ENCODE measurements at regions not wholly inside any gene's neighbourhood (a gene's known extent, or its start where the extent isn't known, plus 50 kb on each side); places are given as distances from the start of the nearest gene placed in this dataset.

- no peak overlapping the region for H3K27ac ChIP-seq (ENCODE audit: low read depth, low read length)
- no peaks in the 10 kb centered on the region for H3F3A ChIP-seq (ENCODE audit: control insufficient read depth, insufficient read depth)
- no peaks in the 10 kb centered on the region for H4K20me1 ChIP-seq (ENCODE audit: control insufficient read depth, insufficient read depth, low read depth, low read length)
- TF ChIP-seq EZH2phosphoT487 (IDR thresholded peaks at IDR 0.05; ENCODE audit: borderline replicate concordance, low read length) (no peak), CTCF (IDR thresholded peaks at IDR 0.05; ENCODE audit: low read depth, low read length, poor library complexity, severe bottlenecking) (no peak)
- no peak overlapping the region for H3K4me3 ChIP-seq (ENCODE audit: low read length)
- H3K9me2 ChIP-seq (replicated peaks; ENCODE audit: control insufficient read depth, low read length), result no peaks in the 10 kb centered on the region
- H3K4me2 ChIP-seq (ENCODE audit: low read length), result no peak overlapping the region
- no peaks in the 10 kb centered on the region for H3K79me2 ChIP-seq (ENCODE audit: control insufficient read depth, low read length)
- no peaks in the 10 kb centered on the region for H3K36me3 ChIP-seq (ENCODE audit: control insufficient read depth, low read length)
- no peaks in the 10 kb centered on the region for H3K27me3 ChIP-seq (ENCODE audit: control insufficient read depth, low read length)
- H3K9me3 ChIP-seq (ENCODE audit: control insufficient read depth, insufficient read depth, low read length), result no peaks in the 10 kb centered on the region
- no peaks in the 10 kb centered on the region for H3K4me1 ChIP-seq (ENCODE audit: control insufficient read depth, low read length)
Measured at GRCh38 chr14:89641495-89642175, 224.6 kb upstream of the FOXN3 start.

GRCh38 chr14:89640141-89640540 lies 223.1 kb upstream of the FOXN3 start:
- Histone ChIP-seq H3K27ac (ENCODE audit: low read depth, low read length) (no peak overlapping the region), H3K9me2 (replicated peaks; ENCODE audit: control insufficient read depth, low read length) (no peaks in the 10 kb centered on the region), H3K4me3 (ENCODE audit: low read length) (no peak overlapping the region), H3K27me3 (ENCODE audit: control insufficient read depth, low read length) (no peaks in the 10 kb centered on the region), H3K36me3 (ENCODE audit: control insufficient read depth, low read length) (no peaks in the 10 kb centered on the region), H3K4me1 (ENCODE audit: control insufficient read depth, low read length) (no peaks in the 10 kb centered on the region), H3K9me3 (ENCODE audit: control insufficient read depth, insufficient read depth, low read length) (no peaks in the 10 kb centered on the region), H3K79me2 (ENCODE audit: control insufficient read depth, low read length) (no peaks in the 10 kb centered on the region), H3K4me2 (ENCODE audit: low read length) (no peak overlapping the region), H4K20me1 (ENCODE audit: control insufficient read depth, insufficient read depth, low read depth, low read length) (no peaks in the 10 kb centered on the region), H3F3A (ENCODE audit: control insufficient read depth, insufficient read depth) (no peaks in the 10 kb centered on the region)
- TF ChIP-seq CTCF (IDR thresholded peaks at IDR 0.05; ENCODE audit: low read depth, low read length, poor library complexity, severe bottlenecking), result no peak
- no peak for TF ChIP-seq EZH2phosphoT487 (IDR thresholded peaks at IDR 0.05; ENCODE audit: borderline replicate concordance, low read length)

GRCh38 chr14:89639687-89640086 lies 222.7 kb upstream of the FOXN3 start:
- Histone ChIP-seq H3K4me2 (ENCODE audit: low read length) (no peak overlapping the region), H3F3A (ENCODE audit: control insufficient read depth, insufficient read depth) (no peaks in the 10 kb centered on the region), H3K27me3 (ENCODE audit: control insufficient read depth, low read length) (no peaks in the 10 kb centered on the region), H3K9me3 (ENCODE audit: control insufficient read depth, insufficient read depth, low read length) (no peaks in the 10 kb centered on the region), H4K20me1 (ENCODE audit: control insufficient read depth, insufficient read depth, low read depth, low read length) (no peaks in the 10 kb centered on the region), H3K4me1 (ENCODE audit: control insufficient read depth, low read length) (no peaks in the 10 kb centered on the region), H3K27ac (ENCODE audit: low read depth, low read length) (no peak overlapping the region), H3K9me2 (replicated peaks; ENCODE audit: control insufficient read depth, low read length) (no peaks in the 10 kb centered on the region), H3K36me3 (ENCODE audit: control insufficient read depth, low read length) (no peaks in the 10 kb centered on the region), H3K79me2 (ENCODE audit: control insufficient read depth, low read length) (no peaks in the 10 kb centered on the region), H3K4me3 (ENCODE audit: low read length) (no peak overlapping the region)
- TF ChIP-seq CTCF (IDR thresholded peaks at IDR 0.05; ENCODE audit: low read depth, low read length, poor library complexity, severe bottlenecking) (no peak), EZH2phosphoT487 (IDR thresholded peaks at IDR 0.05; ENCODE audit: borderline replicate concordance, low read length) (no peak)

Measured in DOHH2 (cell line).